Prostate gland (tissue), 2 donors: ENCODE measurements at regions not wholly inside any gene's neighbourhood (a gene's known extent, or its start where the extent isn't known, plus 50 kb on each side); places are given as distances from the start of the nearest gene placed in this dataset.

ENCODE experiments used
- DNase-seq: peaks from one replicate; pipeline ENCODE4 v3.0.0-alpha.2; 2019; ENCODE audit warnings: low spot score
- H3K27ac ChIP-seq, 2 donors: fragments of 200-600 bp; sonication (generic); 2 replicates each; pipeline ENCODE4 v1.5.1; 2017 to 2019
- H3K27me3 ChIP-seq: fragments of 200-600 bp; sonication (generic); replicated peaks from 2 replicates; pipeline ENCODE4 v1.5.1; 2019; ENCODE audit not compliant: insufficient read depth
- H3K36me3 ChIP-seq, 2 donors: fragments of 200-600 bp; sonication (generic); 1 replicate in 1 of 2; 2 replicates in 1 of 2; pipeline versions ENCODE4 v1.5.1 to v1.8.1; 2017 to 2019
- H3K4me1 ChIP-seq: fragments of 200-600 bp; sonication (generic); replicated peaks from 2 replicates; pipeline ENCODE4 v1.5.1; 2019
- H3K4me3 ChIP-seq, 2 donors: fragments of 200-600 bp; sonication (generic); 2 replicates each; pipeline ENCODE4 v1.5.1; 2017 to 2019
- H3K9me3 ChIP-seq: fragments of 200-600 bp; sonication (generic); 2 replicates; pipeline ENCODE4 v1.5.1; 2017
- POLR2A ChIP-seq: fragments of 450-650 bp; IDR thresholded peaks from one replicate; pipeline ENCODE4 v1.6.1; 2016; ENCODE audit warnings: antibody characterized with exemption, mild to moderate bottlenecking
- POLR2AphosphoS5 ChIP-seq: sonication (generic); formaldehyde crosslinking; IDR thresholded peaks from one replicate; pipeline ENCODE4 v1.6.1; 2017; ENCODE audit warnings: antibody characterized with exemption
- whole genome bisulfite sequencing: methylation state at CpG from one replicate; pipeline ENCODE4 v1.1.5; 2018; 5-methylcytosine and 5-hydroxymethylcytosine counted together
- intact Hi-C: fragments of 100-400 bp; cut with DNase I; formaldehyde crosslinking; loops from one replicate; pipeline ENCODE4 v1.14.2; 2022
- TF ChIP-seq, protein P1 (sequence below), 4 experiments: fragments of 200-600 bp in 2 of 4; fragments of 450-650 bp in 2 of 4; sonication (generic) in 2 of 4; IDR thresholded peaks; 1 replicate in 3 of 4; 2 replicates in 1 of 4; pipeline ENCODE4 v1.5.1; 2016 to 2019; ENCODE audit warnings: antibody characterized with exemption in 4 of 4, mild to moderate bottlenecking in 2 of 4, moderate library complexity in 2 of 4

DNA sequence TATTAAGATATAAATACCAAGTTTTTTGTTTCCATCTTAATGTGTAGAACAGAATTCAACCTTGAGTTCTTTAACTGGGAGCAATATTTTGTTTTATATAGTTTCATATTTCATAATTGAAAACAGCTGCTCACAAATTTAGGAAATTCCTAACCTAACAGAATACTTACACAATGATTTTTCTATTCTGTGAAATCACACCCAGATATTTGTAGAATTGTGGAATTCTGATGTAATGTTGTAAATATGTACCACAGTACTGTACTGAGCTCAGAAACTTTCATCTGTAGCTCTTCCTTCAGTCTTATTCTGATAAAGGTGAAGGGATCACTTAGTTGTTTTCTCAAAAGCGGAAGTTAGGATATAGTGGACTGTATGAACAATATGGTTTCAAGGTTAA is 143.4 kb upstream of the GLI3 start:
- no peak for DNase-seq
- intact Hi-C loops, result no loop called here
- TF ChIP-seq POLR2AphosphoS5 (no peak), POLR2A (no peak)
- TF ChIP-seq, protein P1, sequence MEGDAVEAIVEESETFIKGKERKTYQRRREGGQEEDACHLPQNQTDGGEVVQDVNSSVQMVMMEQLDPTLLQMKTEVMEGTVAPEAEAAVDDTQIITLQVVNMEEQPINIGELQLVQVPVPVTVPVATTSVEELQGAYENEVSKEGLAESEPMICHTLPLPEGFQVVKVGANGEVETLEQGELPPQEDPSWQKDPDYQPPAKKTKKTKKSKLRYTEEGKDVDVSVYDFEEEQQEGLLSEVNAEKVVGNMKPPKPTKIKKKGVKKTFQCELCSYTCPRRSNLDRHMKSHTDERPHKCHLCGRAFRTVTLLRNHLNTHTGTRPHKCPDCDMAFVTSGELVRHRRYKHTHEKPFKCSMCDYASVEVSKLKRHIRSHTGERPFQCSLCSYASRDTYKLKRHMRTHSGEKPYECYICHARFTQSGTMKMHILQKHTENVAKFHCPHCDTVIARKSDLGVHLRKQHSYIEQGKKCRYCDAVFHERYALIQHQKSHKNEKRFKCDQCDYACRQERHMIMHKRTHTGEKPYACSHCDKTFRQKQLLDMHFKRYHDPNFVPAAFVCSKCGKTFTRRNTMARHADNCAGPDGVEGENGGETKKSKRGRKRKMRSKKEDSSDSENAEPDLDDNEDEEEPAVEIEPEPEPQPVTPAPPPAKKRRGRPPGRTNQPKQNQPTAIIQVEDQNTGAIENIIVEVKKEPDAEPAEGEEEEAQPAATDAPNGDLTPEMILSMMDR (IDR thresholded peaks at IDR 0.05), result no peak
- Histone ChIP-seq H3K27me3 (no peaks in the 10 kb centered on the region), H3K4me1 (no peaks in the 10 kb centered on the region), H3K9me3 (no peaks in the 10 kb centered on the region), H3K4me3 (no peak overlapping the region), H3K36me3 (no peaks in the 10 kb centered on the region), H3K27ac (no peak overlapping the region)
- 96% methylated on average over 1 of the region's 1 CpG for WGBS

DNA sequence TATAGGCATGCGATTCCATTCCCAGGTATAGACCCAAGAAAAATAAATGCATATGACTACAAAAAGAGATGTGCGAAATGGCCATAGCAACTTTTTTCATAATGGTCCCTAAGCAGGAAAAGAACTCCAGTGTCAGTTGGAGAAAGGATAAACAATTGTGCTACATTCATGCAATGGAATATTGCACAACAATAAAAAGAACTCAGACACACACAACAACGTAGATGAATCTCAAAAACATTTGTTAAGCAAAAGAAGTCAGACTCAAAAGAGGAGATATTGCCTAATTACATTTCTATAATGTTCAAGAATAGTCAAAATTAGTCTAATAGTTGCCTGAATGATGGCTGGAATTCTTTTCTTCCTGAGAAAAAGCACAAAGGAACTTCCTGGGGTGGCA is 141.1 kb upstream of the GLI3 start:
- intact Hi-C loops, result no loop called here
- 87% methylated on average over 3 of the region's 3 CpGs for WGBS
- no peaks in the 10 kb centered on the region for H3K4me1 ChIP-seq

DNA sequence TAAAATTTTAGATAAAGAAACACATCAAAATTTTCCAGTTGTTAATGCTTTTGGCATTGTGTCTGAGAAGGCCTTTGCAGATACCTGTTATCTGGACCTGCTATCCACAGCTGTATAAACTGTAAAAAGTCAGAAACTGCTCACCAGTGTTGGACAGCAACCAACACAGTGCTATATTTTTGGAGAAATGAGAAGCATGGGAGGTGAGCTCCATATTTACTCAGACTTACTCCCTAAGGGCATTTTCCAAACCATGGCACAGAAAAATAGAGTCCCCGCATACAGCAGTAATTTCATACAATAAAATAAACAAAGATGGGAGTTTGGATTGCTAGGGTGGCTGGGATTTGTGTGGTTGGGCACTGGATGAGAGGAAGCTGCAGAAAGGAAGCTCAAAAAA is 136.3 kb upstream of the GLI3 start:
- no peaks in the 10 kb centered on the region for H3K36me3 ChIP-seq
- H3K4me1 ChIP-seq, result no peaks in the 10 kb centered on the region
- H3K4me3 ChIP-seq, result no peak overlapping the region
- WGBS, result 15% methylated on average over 1 of the region's 1 CpG
- no peak for DNase-seq
- H3K27me3 ChIP-seq, result no peaks in the 10 kb centered on the region
- no peak overlapping the region for H3K27ac ChIP-seq
- TF ChIP-seq POLR2A, result no peak
- H3K9me3 ChIP-seq, result no peaks in the 10 kb centered on the region
- intact Hi-C loops, result no loop called here

More for the DNA sequence above, 141.1 kb upstream of the GLI3 start:
- no peak for DNase-seq
- H3K9me3 ChIP-seq, result no peaks in the 10 kb centered on the region
- no peak overlapping the region for H3K27ac ChIP-seq
- H3K36me3 ChIP-seq, result no peaks in the 10 kb centered on the region
- no peaks in the 10 kb centered on the region for H3K27me3 ChIP-seq
- no peak overlapping the region for H3K4me3 ChIP-seq
- TF ChIP-seq POLR2A, result no peak
- TF ChIP-seq POLR2AphosphoS5, result no peak
- TF ChIP-seq, protein P1 (IDR thresholded peaks at IDR 0.05), result no peak

DNA sequence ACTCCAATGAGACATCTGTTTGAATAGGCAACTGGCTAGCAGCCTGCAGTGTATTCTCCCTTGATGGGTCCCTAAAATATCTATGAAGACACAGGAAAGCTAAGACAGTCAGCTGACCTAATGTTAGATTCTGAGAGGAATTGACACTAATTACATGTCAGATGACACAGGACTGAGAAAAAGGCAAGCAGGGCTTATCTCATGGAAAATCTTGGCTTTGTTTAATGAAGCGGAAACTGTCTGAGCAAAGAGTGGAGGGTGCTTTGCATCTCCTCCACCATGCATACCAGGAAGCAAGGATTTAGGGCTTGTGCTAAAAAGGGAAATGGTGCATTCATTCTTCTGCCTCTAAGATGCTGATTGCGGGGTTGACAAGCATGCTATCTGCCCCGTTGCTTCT is 135.5 kb upstream of the GLI3 start:
- intact Hi-C loops, result no loop called here
- no peak for DNase-seq
- TF ChIP-seq, protein P1 (IDR thresholded peaks at IDR 0.05), result no peak
- no peak for TF ChIP-seq POLR2A
- no peak for TF ChIP-seq POLR2AphosphoS5
- Histone ChIP-seq H3K4me3 (no peak overlapping the region), H3K36me3 (no peaks in the 10 kb centered on the region), H3K27me3 (no peaks in the 10 kb centered on the region), H3K27ac (no peak overlapping the region), H3K9me3 (no peaks in the 10 kb centered on the region), H3K4me1 (no peaks in the 10 kb centered on the region)
- WGBS, result 57% methylated on average over 3 of the region's 3 CpGs

DNA sequence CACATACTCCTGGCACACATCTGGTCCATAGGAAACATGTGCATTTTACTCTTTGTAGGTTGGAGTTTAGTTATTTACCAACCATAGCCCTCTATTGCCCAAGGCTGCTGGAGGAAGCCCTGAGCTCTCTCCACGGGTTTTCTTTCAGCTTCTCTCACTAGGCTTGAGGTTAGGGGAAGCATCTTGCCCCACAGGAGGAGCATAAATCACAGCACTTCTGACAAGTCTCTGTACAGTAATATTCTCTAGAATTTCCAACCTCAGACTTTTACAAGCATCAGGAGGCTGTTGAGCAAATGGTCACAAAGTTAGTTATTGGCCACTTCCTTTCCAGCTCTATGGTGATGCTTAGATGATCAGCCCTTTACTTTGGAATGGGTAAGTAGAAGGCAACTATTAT is 122.9 kb upstream of the GLI3 start:
- TF ChIP-seq POLR2A, result no peak
- TF ChIP-seq, protein P1 (IDR thresholded peaks at IDR 0.05), result no peak
- no peak for TF ChIP-seq POLR2AphosphoS5
- H3K27ac ChIP-seq, result no peak overlapping the region
- H3K36me3 ChIP-seq, result no peaks in the 10 kb centered on the region
- intact Hi-C loops, result no loop called here
- H3K4me1 ChIP-seq, result no peaks in the 10 kb centered on the region
- no peak for DNase-seq
- WGBS, result 15% methylated on average over 1 of the region's 1 CpG
- H3K9me3 ChIP-seq, result no peaks in the 10 kb centered on the region
- H3K4me3 ChIP-seq, result no peak overlapping the region
- H3K27me3 ChIP-seq, result no peaks in the 10 kb centered on the region
